HG02678 (cell line): ENCODE measurements at regions not wholly inside any gene's neighbourhood (a gene's known extent, or its start where the extent isn't known, plus 50 kb on each side); places are given as distances from the start of the nearest gene placed in this dataset.
A peak's percentile ranks its signal among the peaks of the same experiment; 100 is the strongest.

Experiments
- ATAC-seq: cut with Tn5 transposase; IDR thresholded peaks from one replicate; pipeline ENCODE4 v1.9.1; 2021; ENCODE audit warnings: mild to moderate bottlenecking, moderate library complexity; ENCODE audit not compliant: unreplicated experiment

GRCh38 chr13:99027661-99028425 lies 50.0 kb upstream of the DOCK9 start:
- ATAC-seq = no peak

GRCh38 chr13:99028890-99029289 lies 51.0 kb upstream of the DOCK9 start:
- no peak for ATAC-seq

GRCh38 chr13:99029576-99029975 lies 51.7 kb upstream of the DOCK9 start:
- ATAC-seq = no peak

- no peak for ATAC-seq
Observed at GRCh38 chr13:99030326-99030725, 52.5 kb upstream of the DOCK9 start.

- no peak for ATAC-seq
Observed at GRCh38 chr13:99031832-99032231, 54.0 kb upstream of the DOCK9 start.

- no peak for ATAC-seq
Observed at GRCh38 chr13:99033814-99034213, 56.0 kb upstream of the DOCK9 start.

- no peak for ATAC-seq
Observed at GRCh38 chr13:99034333-99035085, 56.6 kb upstream of the DOCK9 start.

- ATAC-seq = no peak
Observed at GRCh38 chr13:99035715-99036114, 57.9 kb upstream of the DOCK9 start.

- no peak for ATAC-seq
Observed at GRCh38 chr13:99037756-99038155, 59.9 kb upstream of the DOCK9 start.

GRCh38 chr13:99039718-99040280 lies 61.9 kb upstream of the DOCK9 start:
- no peak for ATAC-seq

GRCh38 chr13:99040536-99041131 lies 62.8 kb upstream of the DOCK9 start:
- ATAC-seq = no peak

GRCh38 chr13:99041337-99041736 lies 63.5 kb upstream of the DOCK9 start:
- peak; percentile 1 for ATAC-seq

GRCh38 chr13:99041788-99042187 lies 63.9 kb upstream of the DOCK9 start:
- ATAC-seq = peak; percentile 53

- no peak for ATAC-seq
Observed at GRCh38 chr13:99042521-99043250, 64.8 kb upstream of the DOCK9 start.

GRCh38 chr13:99043831-99044231 lies 66.0 kb upstream of the DOCK9 start:
- ATAC-seq = no peak

GRCh38 chr13:99044764-99045163 lies 66.9 kb upstream of the DOCK9 start:
- no peak for ATAC-seq

- no peak for ATAC-seq
Observed at GRCh38 chr13:99045396-99045795, 67.5 kb upstream of the DOCK9 start.

GRCh38 chr13:99046851-99047250 lies 69.0 kb upstream of the DOCK9 start:
- ATAC-seq = no peak

- no peak for ATAC-seq
Observed at GRCh38 chr13:99050983-99051488, 73.2 kb upstream of the DOCK9 start.

- ATAC-seq = no peak
Observed at GRCh38 chr13:99051768-99052455, 74.0 kb upstream of the DOCK9 start.
